ENCODE measurements at regions not wholly inside any gene's neighbourhood (a gene's known extent, or its start where the extent isn't known, plus 50 kb on each side); places are given as distances from the start of the nearest gene placed in this dataset.
"Not testable (repeated sequence)": the region's sequence is repeated elsewhere in the genome, so short reads cannot be mapped to it uniquely, and the experiment has no call there.

DNA sequence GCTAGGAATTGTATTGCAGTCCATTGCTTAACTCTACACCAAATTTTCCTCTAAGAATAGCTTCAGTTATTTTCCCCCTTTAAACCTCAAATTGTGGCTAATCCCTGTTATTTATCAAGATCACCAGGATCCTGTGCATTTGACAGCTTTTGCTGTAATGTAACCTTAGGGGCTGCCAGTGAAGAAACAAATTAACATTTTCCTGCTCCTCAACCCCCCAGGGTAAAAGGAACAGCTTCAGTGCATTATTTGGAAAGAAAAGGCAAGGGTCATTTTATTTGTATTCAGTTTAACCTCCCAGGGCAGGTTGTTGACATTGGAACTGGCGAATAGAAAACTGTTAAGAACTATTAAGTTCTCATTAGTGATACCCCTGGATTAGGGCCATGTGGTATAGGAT, 57.0 kb downstream of the PCDH20 start:
- DNase-seq: no peak

DNA sequence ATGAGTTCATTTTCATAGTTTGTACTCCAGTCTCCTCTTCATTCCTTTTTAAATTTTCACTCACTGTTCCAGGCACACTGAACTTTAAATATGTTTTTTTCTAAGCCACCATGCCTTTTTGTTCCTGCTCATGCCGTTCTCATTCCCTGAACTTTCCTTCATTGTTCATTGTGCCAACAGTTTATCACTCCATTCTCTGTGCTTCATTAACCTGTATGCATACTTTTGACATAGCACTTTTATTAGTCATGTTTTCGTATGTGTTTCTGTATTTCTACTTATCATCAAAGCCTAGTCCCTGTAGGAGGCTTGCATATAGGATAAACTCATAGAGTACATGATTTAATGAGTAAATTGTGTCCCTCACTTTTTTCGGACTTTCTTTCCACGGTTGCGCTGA, 65.3 kb downstream of the PCDH20 start:
- DNase-seq: no peak

DNA sequence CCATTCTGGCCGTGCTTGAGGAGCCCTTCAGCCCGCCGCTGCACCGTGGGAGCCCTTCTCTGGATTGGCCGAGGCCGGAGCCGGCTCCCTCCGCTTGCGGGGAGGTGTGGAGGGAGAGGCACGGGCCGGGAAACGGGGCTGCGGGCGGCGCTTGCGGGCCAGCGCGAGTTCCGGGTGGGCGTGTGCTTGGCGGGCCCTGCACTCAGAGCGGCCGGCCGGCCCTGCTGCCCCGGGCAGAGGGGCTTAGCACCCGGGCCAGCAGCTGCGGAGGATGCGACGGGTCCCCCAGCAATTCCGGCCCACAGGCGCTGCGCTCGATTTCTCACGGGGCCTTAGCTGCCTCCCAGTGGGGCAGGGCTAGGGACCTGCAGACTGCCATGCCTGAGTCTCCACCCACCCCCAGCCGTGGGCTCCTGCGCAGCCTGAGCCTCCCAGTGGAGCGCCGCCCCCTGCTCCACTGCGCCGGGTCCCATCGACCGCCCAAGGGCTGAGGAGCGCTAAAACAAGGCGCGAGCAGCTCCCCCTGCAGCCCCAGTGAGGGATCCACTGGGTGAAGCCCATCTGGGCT, 76.5 kb downstream of the PCDH20 start:
- DNase-seq: no peak

DNA sequence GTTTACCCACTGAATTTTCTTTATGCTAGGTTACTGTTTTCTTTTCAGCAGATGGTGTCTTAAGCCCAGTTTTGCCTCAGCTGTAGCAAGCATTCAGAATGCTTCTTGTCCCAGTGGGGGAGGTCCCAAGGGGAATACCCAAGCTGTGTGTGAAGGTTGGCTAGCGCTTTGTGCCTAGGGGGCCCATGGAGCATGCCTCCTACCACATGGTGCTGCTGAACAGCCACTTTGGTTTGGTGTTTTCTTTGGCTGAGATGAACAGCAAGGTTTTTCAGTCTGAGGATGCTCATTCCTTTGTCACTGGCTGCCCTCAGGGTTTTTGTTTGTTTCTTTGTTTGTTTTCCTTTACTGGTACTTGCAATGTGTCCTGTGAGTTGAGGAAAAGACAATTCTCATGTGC, 99.0 kb downstream of the PCDH20 start:
- DNase-seq: no peak

DNA sequence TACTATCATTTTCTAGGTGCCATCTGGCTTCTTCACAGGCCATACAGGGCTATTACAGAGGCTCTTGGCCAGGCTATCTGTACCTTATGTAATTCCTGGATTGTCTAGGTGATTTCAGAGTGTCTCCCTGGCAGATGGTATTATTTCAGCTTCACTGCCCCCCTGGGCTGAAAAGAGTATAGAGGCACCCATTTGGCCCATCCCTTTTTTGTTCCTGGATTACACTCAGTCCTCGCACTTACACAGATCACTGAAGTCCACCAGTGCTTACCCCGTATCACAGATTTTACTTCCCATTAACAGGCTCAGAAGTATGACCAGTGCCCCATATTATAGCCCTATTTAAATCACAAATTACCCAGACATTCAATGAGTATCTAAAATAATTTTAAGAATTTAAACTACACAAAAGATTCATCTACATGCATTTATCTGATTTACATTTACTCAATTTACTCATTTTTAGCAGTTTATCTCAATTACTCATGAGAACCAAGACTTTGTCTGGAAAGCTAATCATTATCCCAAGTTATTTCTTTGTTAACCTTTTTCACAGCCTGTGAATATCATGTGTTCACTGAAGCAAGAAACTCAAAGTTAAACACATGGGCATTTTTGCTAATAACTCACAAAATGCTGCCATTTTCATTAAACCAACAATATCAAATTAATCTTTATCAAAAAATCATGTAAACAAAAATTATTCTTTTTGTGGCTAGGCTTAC, 121.0 kb downstream of the PCDH20 start:
- no peak for DNase-seq

DNA sequence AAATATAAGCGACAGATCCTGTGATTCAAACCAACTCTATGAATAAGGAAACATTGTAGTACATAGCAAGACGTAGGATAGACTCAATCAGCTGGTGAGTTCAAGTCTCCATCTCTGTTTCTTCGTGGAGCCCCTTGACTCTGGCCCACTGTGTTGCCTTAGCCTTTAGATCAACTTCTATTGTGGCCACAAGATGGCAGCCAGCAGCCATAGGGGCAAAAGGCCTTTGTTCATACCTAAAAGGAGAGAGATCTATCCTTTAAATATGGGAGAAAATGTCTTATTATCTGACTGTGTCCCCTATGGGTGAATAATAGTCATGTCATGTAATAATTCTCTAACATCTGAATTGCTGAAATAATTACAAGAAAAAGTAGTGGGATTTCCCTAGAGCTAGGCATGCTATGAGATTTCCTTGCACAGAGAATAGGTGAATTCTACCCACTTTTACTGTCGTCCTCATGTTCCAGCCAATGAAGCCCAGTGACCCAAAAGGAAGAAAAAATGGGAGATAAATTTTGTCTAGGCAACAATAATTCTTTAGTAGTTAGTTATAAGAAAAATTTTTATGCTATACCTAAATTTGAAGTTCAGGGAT, 129.4 kb downstream of the PCDH20 start:
- DNase-seq: no peak

DNA sequence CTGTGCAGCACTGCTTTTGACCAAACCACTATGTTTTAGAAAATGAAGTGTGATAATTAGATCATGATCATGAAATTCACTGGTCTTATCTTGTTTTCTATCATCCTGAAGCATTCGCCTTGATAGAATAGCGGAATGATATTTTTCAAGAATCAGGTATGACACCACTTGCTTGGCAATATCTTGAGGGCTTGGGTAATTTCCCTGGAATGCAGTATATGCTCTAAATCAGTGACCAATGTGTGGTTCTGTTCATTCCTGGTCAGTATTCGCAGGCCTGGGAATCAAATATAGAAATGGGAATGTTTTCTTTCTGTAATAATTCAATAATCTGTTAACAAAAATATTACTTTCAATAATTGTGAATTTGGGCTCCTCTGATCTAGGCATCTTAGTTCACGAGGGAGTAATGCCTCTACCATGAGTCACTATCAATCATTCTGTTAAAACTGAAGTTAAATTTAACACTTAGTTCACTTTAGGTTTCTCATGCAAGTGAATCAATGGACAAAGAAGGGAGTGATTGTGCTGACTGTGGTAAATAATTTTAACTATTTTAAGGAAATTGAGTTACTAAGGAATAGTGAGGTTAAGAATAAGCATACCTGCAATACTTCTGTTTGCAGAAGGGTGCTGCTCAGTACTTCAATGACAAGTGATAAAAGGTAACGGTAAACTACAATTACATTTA, 137.9 kb downstream of the PCDH20 start:
- no peak for DNase-seq

DNA sequence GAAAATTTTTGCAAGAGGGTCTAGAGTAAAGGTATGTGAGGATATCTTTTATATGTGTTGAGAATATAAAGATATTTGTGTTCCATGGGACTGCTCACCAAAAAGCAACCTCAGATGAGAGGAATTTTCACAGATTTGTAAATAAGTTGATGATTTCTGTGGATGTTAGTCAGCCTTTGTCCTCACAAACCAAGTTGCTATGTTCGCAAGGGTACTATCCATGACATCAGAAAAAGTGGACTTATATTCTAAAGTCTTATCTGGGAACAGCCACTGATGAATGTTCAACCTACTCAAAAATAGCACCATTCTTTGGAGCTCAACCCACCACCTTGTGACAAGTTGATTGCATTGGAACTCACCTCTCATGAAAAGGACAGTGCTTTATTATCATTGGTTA, 138.6 kb downstream of the PCDH20 start:
- DNase-seq: no peak

DNA sequence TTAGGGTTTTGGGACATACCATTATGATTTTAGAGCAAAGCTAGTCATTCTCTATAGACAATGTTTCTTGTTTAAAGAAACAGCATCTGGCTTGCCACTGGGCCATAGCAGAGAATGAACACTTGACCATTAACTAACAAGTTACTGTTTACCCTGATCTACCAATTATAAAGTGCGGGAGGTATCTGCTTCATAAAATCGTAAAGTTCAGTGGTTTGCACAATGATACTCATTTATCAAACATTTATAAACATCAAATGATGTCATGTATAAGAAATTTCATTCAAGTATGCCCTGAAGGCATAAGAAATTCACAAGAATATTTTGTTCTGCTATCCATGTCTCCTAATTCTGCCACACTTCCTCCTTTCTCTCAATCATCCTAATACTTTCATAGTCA, 139.2 kb downstream of the PCDH20 start:
- DNase-seq: no peak

DNA sequence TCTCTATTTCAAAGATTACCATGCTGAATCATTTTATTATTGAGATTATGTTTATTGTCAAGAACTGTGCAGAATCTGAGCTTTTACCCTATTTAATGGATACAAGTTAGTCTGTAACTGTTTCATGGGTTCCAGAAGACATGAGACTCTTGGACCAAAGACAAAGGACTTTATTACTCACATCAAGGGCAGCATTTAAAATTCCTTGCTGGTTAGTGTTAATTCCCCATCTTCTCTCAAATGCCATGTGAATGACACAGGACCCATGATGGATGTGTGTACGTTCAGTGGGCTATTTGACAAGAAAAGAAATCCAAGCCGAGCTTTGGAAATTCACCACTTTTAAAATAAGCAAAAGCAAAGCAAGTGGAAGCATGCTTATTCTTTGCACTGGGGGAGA, 139.9 kb downstream of the PCDH20 start:
- no peak for DNase-seq

DNA sequence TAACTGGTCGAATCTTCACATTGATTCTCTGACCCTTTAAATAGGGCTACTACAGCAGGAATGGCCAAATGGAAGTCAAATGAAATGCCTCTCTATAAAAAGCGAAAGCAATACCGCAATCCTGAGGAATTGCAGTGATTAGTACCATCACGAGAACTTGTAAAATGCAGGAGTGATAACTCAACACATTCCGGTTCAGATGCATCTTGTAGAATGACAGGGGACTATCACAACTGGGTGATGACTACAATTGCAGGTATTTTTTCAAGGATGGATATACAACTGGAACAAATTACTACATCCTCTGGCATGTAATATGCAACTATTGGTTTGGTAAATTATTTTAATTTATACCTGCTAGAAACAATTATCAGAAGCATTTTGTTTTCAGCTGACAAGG, 140.4 kb downstream of the PCDH20 start:
- DNase-seq: no peak

DNA sequence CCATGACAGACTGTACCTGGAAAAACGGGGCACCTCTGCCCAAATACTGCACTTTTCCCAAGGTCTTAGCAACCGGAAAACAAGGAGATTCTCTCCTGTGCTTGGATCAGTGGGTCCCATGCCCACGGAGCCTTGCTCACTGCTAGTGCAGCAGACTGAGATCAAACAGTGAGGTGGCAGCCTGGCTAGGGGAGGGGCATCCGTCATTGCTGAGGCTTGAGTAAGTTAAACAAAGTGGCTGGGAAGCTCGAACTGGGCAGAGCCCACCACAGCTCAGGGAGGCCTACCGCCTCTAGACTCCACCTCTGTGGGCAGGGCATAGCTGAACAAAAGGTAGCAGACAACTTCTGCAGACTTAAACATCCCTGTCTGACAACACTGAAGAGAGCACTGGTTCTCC, 148.8 kb downstream of the PCDH20 start:
- DNase-seq: not testable (repeated sequence)

DNA sequence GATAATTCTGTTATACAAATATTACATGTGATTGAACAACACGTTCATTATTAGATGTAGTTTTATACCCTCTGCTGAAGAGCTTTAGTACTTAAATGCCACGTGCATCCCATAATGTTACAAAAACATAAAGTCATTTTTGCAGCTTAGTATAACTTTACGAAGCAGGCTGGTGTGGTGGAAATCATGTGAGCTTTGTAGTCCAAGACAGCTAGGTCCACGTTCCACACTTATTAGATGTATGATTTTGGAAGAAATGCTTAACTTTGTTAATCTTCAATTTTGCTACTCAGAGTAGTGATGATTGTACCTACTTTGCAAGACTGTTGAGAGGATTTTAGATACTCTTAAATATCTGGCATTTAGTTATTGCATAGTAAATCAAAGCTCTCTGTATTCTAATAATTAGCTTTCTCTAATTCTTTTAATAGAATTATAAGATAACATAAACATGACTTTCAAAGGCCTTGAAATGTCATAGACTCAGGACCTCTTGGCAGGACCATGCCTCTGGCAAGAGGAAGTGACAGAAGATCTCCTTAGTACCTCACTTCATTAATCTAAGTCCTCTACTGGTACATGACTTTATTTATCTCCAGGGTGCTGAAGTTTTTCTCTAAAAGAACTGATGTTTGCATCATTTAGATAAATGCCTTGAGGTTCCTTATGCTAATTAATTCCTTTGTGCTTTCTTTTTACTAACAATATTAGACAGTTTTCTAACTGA, 153.7 kb downstream of the PCDH20 start:
- no peak for DNase-seq

DNA sequence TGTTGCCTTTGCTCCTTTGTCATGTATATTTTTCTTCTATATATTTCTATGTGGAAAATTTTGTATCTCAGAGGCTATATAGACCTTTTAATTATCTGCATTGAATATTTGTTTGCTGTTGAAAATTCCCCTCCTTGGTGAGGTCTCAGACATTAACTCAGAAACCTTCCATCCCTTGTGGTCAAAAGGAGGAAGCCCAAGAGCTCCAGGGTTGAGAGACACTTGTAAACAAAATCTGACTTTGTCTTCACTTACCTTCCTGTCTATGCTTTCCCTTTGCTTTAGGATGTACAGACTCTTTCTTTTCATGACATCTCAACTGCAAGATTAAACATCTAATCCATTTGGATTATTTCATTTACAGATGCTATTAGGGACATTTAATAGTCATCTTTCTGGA, 157.5 kb downstream of the PCDH20 start:
- no peak for DNase-seq

DNA sequence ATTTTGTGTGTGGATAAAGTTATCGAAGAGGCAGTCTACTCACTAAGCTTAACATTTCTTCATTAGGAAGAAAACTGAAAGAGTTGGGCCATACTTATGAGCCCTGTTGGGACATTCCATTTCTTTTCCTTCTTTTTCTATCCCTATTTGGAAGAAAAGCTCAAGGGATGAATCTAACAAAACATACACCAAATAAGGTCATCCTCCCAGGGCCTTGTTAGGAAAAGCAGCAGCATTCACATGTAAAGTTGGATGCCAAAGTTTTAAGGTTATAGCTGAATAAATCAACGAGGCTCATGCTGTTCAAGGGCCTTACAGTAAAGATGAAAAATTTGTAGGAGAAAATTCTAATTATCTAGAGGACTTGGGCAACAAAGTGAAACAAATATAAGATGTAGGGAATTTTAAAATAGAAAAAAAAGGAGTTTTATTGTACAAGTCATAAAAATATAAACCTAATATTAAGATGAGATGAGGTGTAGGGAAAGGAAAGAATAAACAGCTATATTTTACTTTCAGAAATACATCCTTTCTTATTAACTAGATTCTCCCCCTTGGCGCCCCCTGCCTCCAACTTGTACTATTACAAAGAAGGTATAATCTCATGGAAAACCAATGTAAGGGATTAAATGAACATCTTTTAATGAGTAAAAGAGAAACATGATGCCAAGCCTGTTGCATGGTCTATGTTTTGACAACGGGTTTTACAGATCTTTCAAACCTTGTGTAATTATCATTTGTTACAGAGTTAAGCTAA, 160.4 kb downstream of the PCDH20 start:
- DNase-seq: no peak

DNA sequence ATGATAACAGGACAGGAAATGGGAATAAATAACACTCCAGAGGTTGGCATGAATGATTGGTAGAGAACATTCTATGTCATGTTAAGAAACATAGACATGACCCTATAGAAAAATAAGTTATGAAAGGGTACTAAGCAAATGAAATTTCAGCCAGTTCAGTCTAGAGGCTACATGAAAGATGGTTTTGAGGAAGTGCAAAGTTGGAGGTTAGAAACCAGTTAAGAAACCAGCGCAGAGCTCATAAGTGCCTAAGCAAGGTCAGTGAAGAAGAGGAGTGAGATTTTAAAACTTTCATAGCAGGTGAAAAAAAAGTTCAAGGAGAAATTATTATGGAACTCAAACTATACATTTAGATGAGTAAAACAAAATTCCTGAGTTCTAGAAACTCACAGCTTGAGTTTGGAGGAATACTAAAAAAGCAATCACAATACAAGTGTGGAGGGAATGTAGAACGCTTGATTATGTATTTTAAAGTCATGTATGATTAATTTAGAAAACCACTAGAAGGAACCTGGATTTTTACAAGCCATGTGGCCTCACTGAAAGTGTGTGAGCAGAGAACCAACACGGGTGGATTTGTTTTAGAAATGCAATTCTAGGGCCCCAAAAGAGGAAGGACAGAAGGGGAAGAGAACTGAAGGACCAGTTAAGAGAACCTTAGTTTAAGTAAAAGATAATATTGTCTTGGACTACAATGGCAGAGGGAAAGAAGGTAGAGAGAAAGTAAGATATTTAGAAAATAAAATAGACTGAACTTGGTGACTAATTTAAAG, 162.4 kb downstream of the PCDH20 start:
- DNase-seq: no peak

DNA sequence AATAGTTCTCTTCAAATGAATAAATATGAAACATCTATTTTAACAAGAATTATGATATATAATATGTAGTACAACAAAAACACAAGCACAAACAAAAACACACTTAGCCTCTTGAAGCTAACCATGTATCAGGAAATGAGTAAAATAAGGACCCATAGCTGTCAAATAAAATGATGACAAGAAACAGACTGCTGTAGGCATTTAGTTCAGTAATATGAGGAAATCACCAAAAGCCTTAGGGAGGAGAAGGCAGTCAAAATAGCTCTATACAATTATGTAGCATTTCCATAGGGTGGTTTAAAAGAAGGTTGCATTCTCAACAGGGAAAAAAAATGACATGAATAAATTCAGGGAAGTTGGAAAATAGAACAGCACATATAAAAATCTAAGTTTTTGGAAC, 163.4 kb downstream of the PCDH20 start:
- no peak for DNase-seq

DNA sequence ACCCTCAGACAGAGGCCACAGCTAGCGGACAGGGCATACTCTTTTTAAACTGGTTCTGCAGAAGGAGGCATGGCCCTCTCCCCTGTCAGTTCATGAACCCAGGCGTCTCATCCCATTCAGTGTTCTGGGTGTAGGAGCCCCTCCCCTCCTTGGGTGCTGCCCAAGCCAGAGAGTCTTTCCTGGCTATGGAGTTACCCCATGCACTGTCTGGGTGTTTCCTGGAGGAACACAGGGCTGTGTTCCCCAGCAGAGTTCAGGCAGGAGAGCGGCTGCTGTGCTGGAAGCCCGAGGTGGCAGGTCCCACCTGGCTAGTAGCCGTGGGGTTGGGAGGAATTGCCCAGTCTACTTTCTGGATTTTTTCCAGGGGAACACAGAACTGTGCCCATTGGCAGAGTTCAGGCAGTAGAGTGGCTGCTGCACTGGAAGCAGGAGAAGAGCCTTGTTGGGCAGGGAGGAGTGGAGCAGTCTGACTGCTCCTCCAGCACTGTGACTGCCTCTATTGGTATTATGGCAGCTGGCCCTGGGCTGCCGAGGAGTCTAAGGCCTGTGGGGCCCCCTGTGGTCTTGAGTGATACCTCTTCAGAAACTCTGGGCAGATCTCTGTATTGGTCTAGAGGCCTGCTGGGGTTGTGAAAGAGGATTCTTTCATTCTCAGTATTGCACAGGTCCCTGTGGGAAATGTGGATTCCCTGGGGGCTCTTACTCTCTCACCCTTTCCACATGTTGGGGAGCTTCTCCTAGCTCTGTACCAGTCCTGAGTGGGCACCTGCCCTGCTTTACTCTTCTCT, 168.3 kb downstream of the PCDH20 start:
- no peak for DNase-seq

DNA sequence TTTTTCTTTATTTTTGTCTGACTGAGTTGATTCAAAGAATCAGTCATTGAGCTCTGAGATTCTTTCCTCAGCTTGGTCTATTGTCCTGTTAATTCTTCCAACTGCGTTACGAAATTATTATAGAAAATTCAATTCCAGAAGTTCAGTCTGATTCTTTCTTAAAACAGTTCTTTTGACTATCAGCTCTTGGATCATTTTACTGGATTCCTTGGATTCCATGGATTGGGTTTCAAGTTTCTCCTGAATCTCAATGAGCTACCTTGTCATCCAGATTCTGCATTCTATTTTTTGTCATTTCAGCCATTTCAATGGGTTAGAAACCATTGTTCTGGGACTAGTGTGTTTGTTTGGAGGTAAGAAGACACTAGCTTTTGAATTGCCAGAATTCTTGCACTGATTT, 169.3 kb downstream of the PCDH20 start:
- DNase-seq: no peak

DNA sequence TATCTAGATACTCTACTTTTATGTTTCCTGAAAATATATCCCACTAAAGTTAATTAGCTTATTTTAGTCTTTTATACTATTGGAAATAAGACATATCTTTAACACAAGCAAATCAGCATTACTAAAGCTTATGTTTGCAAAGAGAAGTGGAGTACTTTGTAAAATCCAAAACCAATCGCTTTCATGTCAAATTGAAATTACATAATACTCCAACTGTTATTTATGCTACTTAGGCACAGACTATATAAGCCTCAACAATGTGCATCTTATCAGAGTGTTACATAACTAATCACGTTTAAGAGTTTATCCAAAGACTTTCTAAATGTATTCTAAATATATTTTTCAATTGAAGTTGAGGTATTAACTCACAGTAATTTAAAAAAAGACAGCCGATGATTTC, 200.0 kb downstream of the PCDH20 start:
- DNase-seq: no peak

DNA sequence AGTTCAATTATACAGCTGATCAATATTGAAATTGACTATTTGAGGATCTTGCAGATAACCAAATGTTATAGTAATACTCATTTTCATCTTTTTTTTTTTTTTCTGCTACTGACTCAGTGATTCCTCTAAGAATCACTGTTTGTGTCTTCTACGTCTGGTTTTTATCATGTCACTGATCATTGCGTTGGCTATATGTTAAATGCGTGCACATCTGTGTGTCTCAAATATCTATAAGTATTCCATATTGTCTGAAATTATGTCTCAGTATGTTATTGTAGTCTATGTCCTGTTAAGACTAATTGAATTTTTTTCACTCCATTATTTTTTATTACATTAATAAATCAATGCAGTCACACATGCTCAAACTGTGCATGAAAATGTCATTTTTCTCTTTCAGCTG, 200.5 kb downstream of the PCDH20 start:
- no peak for DNase-seq

Data from left hindlimb (tissue), 1 donor.